ENCODE measurements at regions not wholly inside any gene's neighbourhood (a gene's known extent, or its start where the extent isn't known, plus 50 kb on each side); places are given as distances from the start of the nearest gene placed in this dataset.

GRCh38 chr6:140068801-140069200 is 694.4 kb upstream of the CITED2 start:
- H3K4me3 ChIP-seq, result no peak overlapping the region
- H3K4me1 ChIP-seq (replicated peaks; ENCODE audit: insufficient read depth), result peaks cover 19% of the 10 kb centered on the region
- no peaks in the 10 kb centered on the region for H3K27me3 ChIP-seq (ENCODE audit: insufficient read depth, low read depth)
- no peaks in the 10 kb centered on the region for H3K36me3 ChIP-seq (ENCODE audit: low read depth)
- H3K79me2 ChIP-seq (ENCODE audit: low read depth), result no peaks in the 10 kb centered on the region
- no peak for DNase-seq
- intact Hi-C loops (cut with micrococcal nuclease; ENCODE audit: unreplicated experiment), result no loop called here
- no peaks in the 10 kb centered on the region for H3K9me2 ChIP-seq (ENCODE audit: insufficient read depth)
- H3K4me2 ChIP-seq, result no peak overlapping the region
- H4K20me1 ChIP-seq (ENCODE audit: insufficient read depth), result no peaks in the 10 kb centered on the region
- TF ChIP-seq CTCF (conservative IDR thresholded peaks at IDR 0.05) (no peak), EZH2 (IDR thresholded peaks at IDR 0.05; ENCODE audit: low read depth) (no peak)
- no TSS peak for BruUV-seq (replicated peaks)
- no peaks in the 10 kb centered on the region for H3K9me3 ChIP-seq (ENCODE audit: insufficient read depth, low read depth)
- H3K27ac ChIP-seq, result no peak overlapping the region
- ChIA-PET CTCF (no interaction called here), POLR2A (ENCODE audit: unreplicated experiment) (no interaction called here)
- H3F3A ChIP-seq (ENCODE audit: insufficient read depth, low read depth), result peaks cover 8% of the 10 kb centered on the region; the same call in 1 of the 2 replicates
- no peak overlapping the region for H2AFZ ChIP-seq

DNA sequence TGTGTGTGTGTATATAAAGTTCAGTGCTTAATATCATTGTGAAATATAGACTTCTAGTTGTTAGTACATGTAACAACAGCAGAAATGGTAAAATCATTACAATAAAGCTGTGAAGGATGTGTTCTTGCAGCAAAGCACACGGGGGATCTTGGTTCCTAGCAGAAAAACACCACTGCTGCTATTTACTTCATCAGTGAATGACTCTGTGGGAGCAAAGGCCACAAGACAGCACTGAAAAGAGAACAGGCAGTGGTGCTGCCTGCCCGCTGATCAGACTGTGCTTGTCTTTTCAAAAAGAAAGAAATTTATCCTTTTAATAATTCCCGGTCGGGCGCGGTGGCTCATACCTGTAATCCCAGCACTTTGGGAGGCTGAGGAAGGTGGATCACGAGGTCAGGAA is 689.9 kb upstream of the CITED2 start:
- no TSS peak for BruUV-seq (replicated peaks)
- H3K79me2 ChIP-seq (ENCODE audit: low read depth), result no peaks in the 10 kb centered on the region
- CTCF ChIA-PET, result no interaction called here
- H3K9me3 ChIP-seq (ENCODE audit: insufficient read depth, low read depth), result no peaks in the 10 kb centered on the region
- no peak overlapping the region for H3K4me3 ChIP-seq
- no peaks in the 10 kb centered on the region for H3K9me2 ChIP-seq (ENCODE audit: insufficient read depth)
- no peak for TF ChIP-seq CTCF (conservative IDR thresholded peaks at IDR 0.05)
- TF ChIP-seq EZH2 (IDR thresholded peaks at IDR 0.05; ENCODE audit: low read depth), result no peak
- intact Hi-C loops (cut with micrococcal nuclease; ENCODE audit: unreplicated experiment), result loop anchor here (5.0 kb wide), 5 partner anchors 182 to 858 kb away; partner anchors contain the start of gene CITED2
- H3F3A ChIP-seq (ENCODE audit: insufficient read depth, low read depth), result peaks cover 30% of the 10 kb centered on the region
- H4K20me1 ChIP-seq (ENCODE audit: insufficient read depth), result no peaks in the 10 kb centered on the region
- H2AFZ ChIP-seq, result no peak overlapping the region
- H3K4me1 ChIP-seq (replicated peaks; ENCODE audit: insufficient read depth), result peaks cover 32% of the 10 kb centered on the region
- H3K4me2 ChIP-seq, result no peak overlapping the region
- POLR2A ChIA-PET (ENCODE audit: unreplicated experiment), result no interaction called here
- no peak overlapping the region for H3K27ac ChIP-seq
- no peak for DNase-seq
- H3K36me3 ChIP-seq (ENCODE audit: low read depth), result no peaks in the 10 kb centered on the region
- H3K27me3 ChIP-seq (ENCODE audit: insufficient read depth, low read depth), result no peaks in the 10 kb centered on the region

DNA sequence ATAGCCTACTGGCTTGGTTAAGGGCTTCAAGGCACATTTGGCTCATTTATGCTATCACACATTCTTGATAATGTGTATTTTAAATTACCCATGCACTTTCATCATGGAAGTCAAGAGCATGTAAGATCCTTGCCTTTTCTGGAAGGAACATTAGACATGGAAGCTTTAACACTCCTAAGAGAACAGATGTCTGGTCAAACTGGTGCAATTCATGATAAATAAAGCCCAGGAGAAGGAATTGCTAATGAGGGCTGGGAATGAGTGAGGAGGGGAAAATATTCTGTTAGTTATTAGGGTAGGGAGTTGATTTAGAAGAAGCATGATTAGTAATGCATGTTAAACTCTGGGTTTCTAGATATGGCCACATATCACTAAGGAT is 688.6 kb upstream of the CITED2 start:
- peak overlapping the region; percentile 5; the same call in 1 of the 2 replicates for H2AFZ ChIP-seq
- no peaks in the 10 kb centered on the region for H3K79me2 ChIP-seq (ENCODE audit: low read depth)

More for the DNA sequence above, 688.6 kb upstream of the CITED2 start:
- H4K20me1 ChIP-seq (ENCODE audit: insufficient read depth), result no peaks in the 10 kb centered on the region
- no peaks in the 10 kb centered on the region for H3K27me3 ChIP-seq (ENCODE audit: insufficient read depth, low read depth)
- H3K4me3 ChIP-seq, result no peak overlapping the region
- H3K4me2 ChIP-seq, result peak overlapping the region; percentile 61
- peaks cover 30% of the 10 kb centered on the region for H3F3A ChIP-seq (ENCODE audit: insufficient read depth, low read depth)
- no peaks in the 10 kb centered on the region for H3K9me2 ChIP-seq (ENCODE audit: insufficient read depth)
- intact Hi-C loops (cut with micrococcal nuclease; ENCODE audit: unreplicated experiment), result loop anchor here (2.0 to 5.0 kb wide), 6 partner anchors 181 to 859 kb away; partner anchors contain the start of gene CITED2
- H3K4me1 ChIP-seq (replicated peaks; ENCODE audit: insufficient read depth), result peaks cover 32% of the 10 kb centered on the region
- H3K36me3 ChIP-seq (ENCODE audit: low read depth), result no peaks in the 10 kb centered on the region
- TF ChIP-seq CTCF (conservative IDR thresholded peaks at IDR 0.05) (no peak), EZH2 (IDR thresholded peaks at IDR 0.05; ENCODE audit: low read depth) (no peak)
- BruUV-seq (replicated peaks), result no TSS peak
- H3K27ac ChIP-seq, result peak overlapping the region; percentile 66
- DNase-seq, result no peak
- ChIA-PET CTCF (no interaction called here), POLR2A (ENCODE audit: unreplicated experiment) (no interaction called here)
- H3K9me3 ChIP-seq (ENCODE audit: insufficient read depth, low read depth), result no peaks in the 10 kb centered on the region

All from PC-9 (cell line).